Inferior parietal cortex (tissue), 1 donor: ENCODE measurements at regions not wholly inside any gene's neighbourhood (a gene's known extent, or its start where the extent isn't known, plus 50 kb on each side); places are given as distances from the start of the nearest gene placed in this dataset.
"Not testable (repeated sequence)": the region's sequence is repeated elsewhere in the genome, so short reads cannot be mapped to it uniquely, and the experiment has no call there.

Source experiments
- DNase-seq: peaks from one replicate; pipeline ENCODE4 v3.0.0-alpha.2; 2016; ENCODE audit errors: extremely low spot score

DNA sequence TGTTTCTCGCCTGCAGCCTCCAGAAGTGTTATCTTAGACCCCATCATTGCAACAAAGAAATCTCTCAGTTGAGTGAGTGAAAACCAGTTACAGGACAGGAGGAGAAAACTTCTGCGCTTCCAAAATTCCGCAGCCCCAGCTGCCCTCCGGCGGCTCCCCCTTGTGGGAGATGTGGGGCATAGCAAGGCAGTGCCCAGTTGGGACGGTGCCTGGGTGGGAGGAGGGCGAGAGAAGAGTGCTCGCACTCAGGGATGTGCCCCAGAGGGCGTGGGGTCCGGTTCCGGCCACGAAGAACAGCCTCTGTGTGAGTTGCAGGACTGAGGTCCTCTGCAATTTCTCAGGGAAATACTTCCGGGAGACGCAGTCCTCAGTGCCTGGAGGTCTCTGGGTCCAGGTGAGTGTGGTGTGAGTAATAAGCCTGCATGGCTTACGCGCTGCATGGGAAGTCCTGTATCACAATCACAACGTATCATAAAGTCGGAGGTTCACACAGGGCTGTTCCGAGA lies 87.0 kb upstream of the BLID start:
- peak; percentile 89 for DNase-seq

- DNase-seq, result no peak
Observed at GRCh38 chr11:122202161-122202950, 86.3 kb upstream of the BLID start.

DNA sequence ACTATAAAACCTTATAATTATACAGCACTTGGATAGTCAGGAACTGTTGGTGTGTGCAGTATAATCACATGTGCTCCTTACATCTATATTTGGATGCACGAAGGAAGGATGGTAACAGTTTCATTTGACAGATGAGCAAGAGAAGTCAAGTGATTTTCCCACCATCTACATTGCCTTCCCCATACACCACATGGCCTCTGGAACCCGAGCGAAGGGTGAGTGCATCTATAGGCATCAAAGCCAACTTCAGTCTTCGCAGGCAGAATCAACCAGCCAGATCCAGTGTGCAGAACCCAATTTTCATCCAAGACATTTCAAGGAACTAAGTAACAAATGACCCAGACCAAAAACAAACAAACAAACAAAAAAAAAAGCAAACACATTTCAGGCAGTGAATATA lies 85.1 kb upstream of the BLID start:
- no peak for DNase-seq

GRCh38 chr11:122199661-122200060 lies 83.6 kb upstream of the BLID start:
- DNase-seq, result no peak

DNA sequence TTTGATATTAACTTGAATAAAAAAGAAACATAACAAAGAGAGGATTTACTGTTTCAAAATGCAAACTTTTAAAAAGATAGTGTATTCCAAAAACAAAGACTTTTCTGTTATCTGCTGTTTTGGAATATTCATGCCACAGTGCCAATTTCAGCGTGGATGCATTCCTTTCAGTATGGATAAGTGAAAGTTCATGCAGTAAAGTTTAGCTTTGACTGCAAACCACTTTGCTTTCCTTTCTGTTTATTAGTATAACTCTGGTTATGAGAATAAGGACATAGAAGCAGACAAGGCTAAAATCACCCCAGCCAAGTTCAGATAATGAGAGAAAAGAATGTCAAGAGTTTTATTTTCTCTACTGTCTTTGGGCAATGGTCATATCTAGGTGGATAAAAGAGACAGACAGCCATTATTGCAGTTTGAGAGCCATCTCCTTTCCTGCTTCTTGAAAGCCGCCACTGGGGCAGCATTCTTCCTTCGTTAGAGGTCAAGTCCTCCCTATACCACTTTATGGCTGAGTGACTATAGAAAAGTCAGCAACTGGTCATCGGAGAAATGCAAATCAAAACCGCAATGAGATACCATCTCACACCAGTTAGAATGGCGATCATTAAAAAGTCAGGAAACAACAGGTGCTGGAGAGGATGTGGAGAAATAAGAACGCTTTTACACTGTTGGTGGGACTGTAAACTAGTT lies 82.4 kb upstream of the BLID start:
- DNase-seq, result no peak

GRCh38 chr11:122197066-122197987 lies 81.3 kb upstream of the BLID start:
- no peak for DNase-seq

GRCh38 chr11:122195790-122196189 lies 79.8 kb upstream of the BLID start:
- DNase-seq, result no peak

DNA sequence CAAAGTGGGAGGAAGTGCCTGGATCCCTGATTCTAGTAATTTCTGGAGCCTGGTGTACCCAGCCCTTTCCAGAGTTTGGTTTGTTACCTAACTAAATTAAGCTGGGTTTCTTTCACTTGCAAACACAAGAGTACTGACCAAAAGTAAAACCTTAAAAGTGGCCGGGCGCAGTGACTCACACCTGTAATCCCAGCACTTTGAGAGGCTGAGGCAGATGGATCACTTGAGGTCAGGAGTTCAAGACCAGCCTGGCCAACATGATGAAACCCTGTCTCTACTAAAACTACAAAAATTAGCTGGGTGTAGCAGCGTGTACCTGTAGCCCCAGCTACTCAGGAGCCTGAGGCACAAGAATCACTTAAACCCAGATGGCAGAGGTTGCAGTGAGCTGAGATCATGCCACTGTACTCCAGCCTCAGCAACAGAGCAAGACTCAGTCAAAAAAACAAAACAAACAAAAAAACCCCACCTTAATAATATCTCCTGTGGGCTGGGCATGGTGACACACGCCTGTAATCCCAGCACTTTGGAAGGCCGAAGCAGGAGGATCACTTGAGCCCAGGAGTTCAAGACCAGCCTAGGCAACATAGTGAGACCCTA lies 78.0 kb upstream of the BLID start:
- not testable (repeated sequence) for DNase-seq

DNA sequence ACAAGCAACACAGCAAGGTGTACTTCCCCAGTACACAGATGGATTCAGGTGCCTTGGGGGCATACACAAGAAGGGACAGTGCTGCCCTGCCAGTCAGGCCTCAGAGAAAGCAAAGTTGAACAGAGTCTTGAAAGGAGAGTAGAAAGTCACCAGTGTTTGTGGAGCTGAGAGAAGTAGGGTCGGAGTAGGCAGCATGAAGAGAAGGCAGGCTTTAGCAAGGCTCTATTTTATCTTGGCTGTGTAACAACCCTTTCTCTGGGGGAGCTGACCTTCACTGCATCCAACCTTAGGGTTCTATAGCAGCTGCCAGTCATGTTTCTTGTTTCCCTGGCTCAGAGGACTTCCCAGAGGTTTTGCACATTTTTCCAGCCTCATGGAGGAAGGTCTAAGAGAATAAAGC lies 77.4 kb upstream of the BLID start:
- DNase-seq, result no peak

DNA sequence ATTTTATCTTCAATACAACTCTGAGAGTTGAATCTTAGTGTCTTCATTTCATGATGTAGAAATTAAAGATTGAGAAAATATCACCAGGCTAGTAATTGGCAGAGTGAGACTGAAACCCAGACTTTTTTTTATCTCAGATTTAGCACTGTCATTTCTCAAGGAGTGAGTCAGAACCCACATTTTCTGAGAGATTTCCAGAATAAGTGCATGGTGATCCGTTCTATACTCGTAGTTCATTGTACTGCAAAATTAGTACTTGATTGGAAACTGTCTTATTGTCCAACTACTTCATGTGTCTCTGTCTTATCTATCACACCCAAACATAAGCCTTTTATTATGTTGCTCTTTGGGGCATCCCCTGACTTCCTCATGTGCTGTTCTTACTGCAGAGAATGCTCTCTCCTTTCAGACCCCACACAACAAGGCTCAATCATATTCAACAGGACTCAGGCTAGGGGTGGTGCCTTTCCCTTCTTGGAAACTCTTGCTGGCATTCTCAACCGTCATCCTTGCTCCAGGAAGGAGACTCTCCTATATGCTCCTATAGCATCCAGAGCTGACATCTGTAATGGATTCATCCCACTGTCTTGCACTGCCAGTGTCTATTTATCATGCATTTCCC lies 76.7 kb upstream of the BLID start:
- DNase-seq, result no peak

- no peak for DNase-seq
Observed at GRCh38 chr11:122190768-122191167, 74.8 kb upstream of the BLID start.

GRCh38 chr11:122189229-122189628 lies 73.2 kb upstream of the BLID start:
- DNase-seq, result no peak

DNA sequence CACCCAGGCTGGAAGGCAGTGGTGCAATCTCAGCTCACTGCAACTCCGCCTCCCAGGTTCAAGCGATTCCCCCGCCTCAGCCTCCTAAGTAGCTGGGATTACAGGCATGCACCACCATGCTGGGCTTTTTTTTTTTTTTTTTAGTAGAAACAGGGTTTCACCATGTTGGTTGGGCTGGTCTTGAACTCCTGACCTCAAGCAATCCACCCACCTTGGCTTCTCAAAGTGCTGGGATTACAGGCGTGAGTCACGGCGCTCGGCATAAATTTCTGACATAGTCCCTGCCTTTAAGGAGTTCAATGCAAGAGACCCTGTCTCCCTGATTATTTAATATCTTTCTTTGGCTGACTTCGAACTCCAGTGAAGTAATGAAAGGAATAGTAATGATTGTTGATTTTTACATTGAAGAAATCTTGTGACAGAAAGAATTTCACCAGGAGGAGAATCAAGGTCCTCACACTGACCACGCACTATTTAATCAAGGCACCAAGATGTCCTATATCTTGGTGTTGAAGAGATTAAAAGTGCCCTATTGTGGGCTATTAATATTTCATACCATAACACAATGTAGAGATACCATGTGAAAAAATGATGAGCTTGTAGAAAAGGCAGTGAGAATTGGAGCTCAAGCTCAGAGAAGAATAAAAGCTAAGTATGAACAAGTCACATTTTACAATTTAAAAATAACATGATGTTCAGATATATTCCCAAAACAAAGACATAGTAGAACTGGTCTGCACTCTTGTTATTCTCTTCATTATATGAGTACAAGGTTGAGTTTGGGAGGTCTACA lies 71.6 kb upstream of the BLID start:
- no peak for DNase-seq

GRCh38 chr11:122186439-122187080 lies 70.5 kb upstream of the BLID start:
- DNase-seq, result no peak

DNA sequence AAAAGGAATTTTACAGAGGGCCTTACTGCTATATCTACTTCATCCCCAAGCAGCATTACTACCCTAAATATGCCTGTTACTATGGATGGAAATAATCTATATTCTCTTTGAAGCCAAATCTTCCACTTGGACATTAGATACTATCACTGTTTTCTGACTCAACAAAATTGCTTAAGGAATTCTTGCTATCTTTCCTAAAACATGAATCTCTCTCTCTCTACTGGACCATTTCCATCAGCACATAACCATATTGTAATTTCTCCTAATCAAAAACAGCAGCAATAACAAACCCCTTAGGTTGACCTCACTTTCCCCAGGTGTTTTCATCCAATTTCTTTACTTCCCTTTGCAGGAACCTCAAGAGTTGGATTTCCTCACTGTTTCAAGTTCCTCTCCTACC lies 67.9 kb upstream of the BLID start:
- DNase-seq, result no peak

DNA sequence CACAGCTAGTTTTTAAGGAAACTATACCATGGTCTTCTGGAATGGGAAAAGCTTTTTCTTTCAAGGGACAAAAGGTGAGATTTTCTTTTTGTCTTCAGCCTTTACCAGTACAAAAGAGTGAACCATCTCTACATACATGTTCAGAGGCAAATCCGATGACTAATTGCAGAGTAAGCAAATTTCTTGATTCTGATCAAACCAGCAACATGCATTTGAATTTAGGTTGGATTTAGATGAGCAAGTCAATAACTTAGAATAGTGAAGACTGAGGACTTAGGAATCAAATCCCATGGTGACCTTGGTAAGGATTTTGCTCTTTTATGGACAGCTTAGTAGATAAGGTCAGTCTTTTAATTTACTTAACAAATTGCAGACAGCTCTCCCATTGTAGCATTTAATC lies 65.9 kb upstream of the BLID start:
- no peak for DNase-seq

- no peak for DNase-seq
Observed at GRCh38 chr11:122181372-122181771, 65.4 kb upstream of the BLID start.

DNA sequence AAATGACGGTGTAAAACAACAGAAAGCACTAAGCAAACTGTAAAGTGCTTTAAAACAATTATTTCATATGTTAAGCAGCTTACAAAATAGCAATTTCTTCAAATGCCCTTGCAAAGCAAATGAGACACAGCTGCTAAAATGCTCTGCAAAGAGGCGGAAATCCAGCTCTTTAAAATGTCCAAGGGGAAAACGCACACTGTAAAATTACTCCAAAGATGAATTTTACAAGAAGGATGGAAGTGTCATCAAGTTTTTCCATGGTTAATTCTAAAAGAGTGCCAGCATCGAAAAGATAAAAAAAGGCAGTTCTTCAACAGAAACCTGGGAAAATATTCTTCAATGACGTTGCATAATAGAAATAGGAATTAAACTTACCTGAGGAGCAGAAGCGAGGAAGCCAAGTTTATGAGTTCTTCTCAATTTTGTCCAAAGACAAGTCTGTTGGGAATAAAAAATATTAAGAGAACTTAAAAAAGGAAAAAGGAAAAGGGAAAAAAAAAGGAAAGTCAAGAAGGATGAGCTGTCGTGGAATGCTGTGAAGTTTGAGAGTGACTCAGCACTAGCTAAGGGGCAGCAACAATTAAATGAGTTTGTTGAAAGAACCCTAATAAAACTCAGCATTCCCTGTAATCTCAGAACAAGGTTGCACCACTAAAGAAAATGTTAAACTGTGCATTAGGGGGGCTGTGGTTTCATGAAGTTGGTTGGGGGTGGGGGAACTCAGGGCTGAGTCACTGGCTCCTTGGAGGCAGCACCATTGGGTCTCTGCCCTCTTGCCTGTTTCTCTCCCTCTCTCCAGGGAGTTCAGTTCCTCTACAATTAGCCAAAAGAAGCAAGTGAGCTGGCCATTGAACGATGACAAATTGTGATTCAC lies 64.2 kb upstream of the BLID start:
- no peak for DNase-seq

GRCh38 chr11:122178795-122179194 lies 62.8 kb upstream of the BLID start:
- no peak for DNase-seq
